SK-N-SH (cell line): ENCODE measurements at regions not wholly inside any gene's neighbourhood (a gene's known extent, or its start where the extent isn't known, plus 50 kb on each side); places are given as distances from the start of the nearest gene placed in this dataset.

ENCODE experiments used
- CTCF ChIA-PET: fragments of 300-600, 350-600 bp; formaldehyde crosslinking; extraction: SDS; loops from one replicate; lab custom pipeline; 2021; lab: Yijun Ruan, JAX
- POLR2A ChIA-PET: fragments of 350-600 bp; sonication (Branson Sonifier 250); formaldehyde crosslinking; extraction: SDS; loops from one replicate; lab custom pipeline; 2020; ENCODE audit warnings: antibody characterized with exemption, inconsistent platforms; lab: Yijun Ruan, JAX
- DNase-seq: peaks from one replicate; pipeline ENCODE4 v3.0.0; 2012
- H2AFZ ChIP-seq: fragments of 200-600 bp; sonication (generic); 2 replicates; pipeline ENCODE4 v1.8.1; 2016; ENCODE audit warnings: antibody characterized with exemption, mild to moderate bottlenecking, low read depth
- H3F3A ChIP-seq: fragments of 200-600 bp; sonication (generic); replicated peaks from 2 replicates; pipeline ENCODE3; 2016; ENCODE audit warnings: antibody characterized with exemption, mild to moderate bottlenecking; ENCODE audit not compliant: insufficient read depth
- H3K27ac ChIP-seq, 2 experiments: fragments of 200-500 bp in 1 of 2; fragments of 200-600 bp in 1 of 2; sonication (Bioruptor generic) in 1 of 2; sonication (generic), shearing (Covaris generic) in 1 of 2; 2 replicates each; pipeline versions ENCODE4 v1.5.1 to v1.6.1; 2014 to 2016; ENCODE audit warnings: low read depth in 2 of 2, inconsistent platforms in 1 of 2, low read length in 1 of 2, mild to moderate bottlenecking in 1 of 2, mixed read lengths in 1 of 2
- H3K27me3 ChIP-seq: fragments of 200-600 bp; sonication (generic), shearing (Covaris generic); 2 replicates; pipeline ENCODE4 v1.6.1; 2016; ENCODE audit warnings: mixed run types; ENCODE audit not compliant: insufficient read depth
- H3K36me3 ChIP-seq, 2 experiments: fragments of 200-500 bp in 1 of 2; fragments of 200-600 bp in 1 of 2; sonication (Bioruptor generic) in 1 of 2; sonication (generic) in 1 of 2; replicated peaks in 1 of 2; 2 replicates each; pipeline versions ENCODE3 to v1.5.1; 2014 to 2016; ENCODE audit warnings: low read length in 1 of 2, mild to moderate bottlenecking in 1 of 2; ENCODE audit not compliant: insufficient read depth in 2 of 2, control insufficient read depth in 1 of 2
- H3K4me1 ChIP-seq, 2 experiments: fragments of 200-500 bp in 1 of 2; fragments of 200-600 bp in 1 of 2; sonication (Bioruptor generic) in 1 of 2; sonication (generic), shearing (Covaris generic) in 1 of 2; 2 replicates each; pipeline versions ENCODE4 v1.5.1 to v1.6.1; 2014 to 2016; ENCODE audit warnings: low read depth in 1 of 2, low read length in 1 of 2, mixed run types in 1 of 2; ENCODE audit not compliant: insufficient read depth in 2 of 2, control insufficient read depth in 1 of 2
- H3K4me2 ChIP-seq: fragments of 200-600 bp; sonication (generic), shearing (Covaris generic); 2 replicates; pipeline ENCODE4 v1.6.1; 2017; ENCODE audit warnings: mixed run types
- H3K4me3 ChIP-seq, 2 experiments: fragments of 200-500 bp in 1 of 2; fragments of 200-600 bp in 1 of 2; sonication (Bioruptor generic) in 1 of 2; sonication (generic), shearing (Covaris generic) in 1 of 2; 2 replicates each; pipeline versions ENCODE4 v1.5.1 to v1.8.1; 2014 to 2016; ENCODE audit warnings: low read depth in 2 of 2, inconsistent platforms in 1 of 2, low read length in 1 of 2, mild to moderate bottlenecking in 1 of 2, mixed read lengths in 1 of 2, moderate library complexity in 1 of 2
- H3K79me2 ChIP-seq: fragments of 200-600 bp; sonication (generic); 2 replicates; pipeline ENCODE4 v1.8.1; 2017; ENCODE audit warnings: mild to moderate bottlenecking; ENCODE audit not compliant: insufficient read depth
- H3K9ac ChIP-seq: fragments of 200-600 bp; sonication (generic); 2 replicates; pipeline ENCODE4 v1.6.1; 2017; ENCODE audit warnings: mixed run types
- H3K9me2 ChIP-seq: fragments of 200-600 bp; sonication (generic); 2 replicates; pipeline ENCODE4 v1.6.1; 2017; ENCODE audit warnings: mixed run types
- H3K9me3 ChIP-seq: fragments of 200-600 bp; sonication (generic); 2 replicates; pipeline ENCODE4 v1.6.1; 2017; ENCODE audit warnings: mixed run types, mild to moderate bottlenecking, moderate library complexity
- H4K20me1 ChIP-seq: fragments of 200-600 bp; sonication (generic); 2 replicates; pipeline ENCODE4 v1.6.1; 2017; ENCODE audit warnings: mild to moderate bottlenecking, mixed run types; ENCODE audit not compliant: insufficient read depth
- CHD2 ChIP-seq: fragments of 150-350 bp; IDR thresholded peaks from 2 replicates; pipeline ENCODE4 v1.6.1; 2018; ENCODE audit warnings: low read length; ENCODE audit not compliant: partially characterized antibody
- ELF1 ChIP-seq: IDR thresholded peaks from 2 replicates; pipeline ENCODE4 v1.4.0; 2012
- EP300 ChIP-seq, 2 experiments: IDR thresholded peaks; 2 replicates each; pipeline versions ENCODE4 v1.4.0 to v1.6.1; 2012; ENCODE audit warnings: borderline replicate concordance in 1 of 2, low read depth in 1 of 2, low read length in 1 of 2
- FOSL2 ChIP-seq: IDR thresholded peaks from 2 replicates; pipeline ENCODE4 v1.4.0; 2012; ENCODE audit warnings: low read depth, mild to moderate bottlenecking, moderate library complexity, borderline replicate concordance
- GABPA ChIP-seq: IDR thresholded peaks from 2 replicates; pipeline ENCODE4 v1.4.0; 2012; ENCODE audit warnings: low read depth, mild to moderate bottlenecking
- GATA2 ChIP-seq: sonication (generic); formaldehyde crosslinking; IDR thresholded peaks from 2 replicates; pipeline ENCODE4 v1.5.0; 2020; ENCODE audit warnings: mild to moderate bottlenecking, missing genetic modification reagents
- NFIC ChIP-seq: IDR thresholded peaks from 2 replicates; pipeline ENCODE4 v1.4.0; 2012; ENCODE audit warnings: borderline replicate concordance
- NRF1 ChIP-seq: IDR thresholded peaks from 2 replicates; pipeline ENCODE4 v1.6.1; 2012; ENCODE audit warnings: low read depth, mild to moderate bottlenecking, low read length
- RFX5 ChIP-seq: IDR thresholded peaks from 2 replicates; pipeline ENCODE4 v1.6.1; 2012; ENCODE audit warnings: mild to moderate bottlenecking, improper control_type of control experiment, low read length
- SIN3A ChIP-seq: IDR thresholded peaks from 2 replicates; pipeline ENCODE4 v1.6.1; 2012; ENCODE audit warnings: low read depth, mild to moderate bottlenecking, low read length, moderate library complexity, borderline replicate concordance
- TAF1 ChIP-seq: IDR thresholded peaks from 2 replicates; pipeline ENCODE4 v1.6.1; 2012; ENCODE audit warnings: low read depth, mild to moderate bottlenecking, low read length, moderate library complexity, borderline replicate concordance
- TCF12 ChIP-seq: IDR thresholded peaks from 2 replicates; pipeline ENCODE4 v1.4.0; 2012
- TEAD4 ChIP-seq: IDR thresholded peaks from 2 replicates; pipeline ENCODE4 v1.4.0; 2012; ENCODE audit warnings: mild to moderate bottlenecking, borderline replicate concordance; ENCODE audit not compliant: insufficient read depth
- YY1 ChIP-seq: IDR thresholded peaks from 2 replicates; pipeline ENCODE4 v1.4.0; 2012; ENCODE audit warnings: low read depth, mild to moderate bottlenecking
- WGBS: methylation state at CpG from one replicate; pipeline ENCODE4 v1.1.6; 2017; ENCODE audit warnings: low lambda C conversion rate; 5-methylcytosine and 5-hydroxymethylcytosine counted together
- TF ChIP-seq, protein P1 (sequence below): IDR thresholded peaks from 2 replicates; pipeline ENCODE4 v1.4.0; 2012; ENCODE audit warnings: low read depth, borderline replicate concordance
- TF ChIP-seq, protein P2 (sequence below): IDR thresholded peaks from 2 replicates; pipeline ENCODE4 v1.4.0; 2012; ENCODE audit warnings: low read depth
- TF ChIP-seq, protein P3 (sequence below): fragments of 150-350 bp; IDR thresholded peaks from 2 replicates; pipeline ENCODE4 v1.6.1; 2017; ENCODE audit warnings: antibody characterized with exemption, low read length, low read depth, borderline replicate concordance
- TF ChIP-seq, protein P4 (sequence below): IDR thresholded peaks from 2 replicates; pipeline ENCODE4 v1.4.0; 2012; ENCODE audit warnings: low read depth, borderline replicate concordance

DNA sequence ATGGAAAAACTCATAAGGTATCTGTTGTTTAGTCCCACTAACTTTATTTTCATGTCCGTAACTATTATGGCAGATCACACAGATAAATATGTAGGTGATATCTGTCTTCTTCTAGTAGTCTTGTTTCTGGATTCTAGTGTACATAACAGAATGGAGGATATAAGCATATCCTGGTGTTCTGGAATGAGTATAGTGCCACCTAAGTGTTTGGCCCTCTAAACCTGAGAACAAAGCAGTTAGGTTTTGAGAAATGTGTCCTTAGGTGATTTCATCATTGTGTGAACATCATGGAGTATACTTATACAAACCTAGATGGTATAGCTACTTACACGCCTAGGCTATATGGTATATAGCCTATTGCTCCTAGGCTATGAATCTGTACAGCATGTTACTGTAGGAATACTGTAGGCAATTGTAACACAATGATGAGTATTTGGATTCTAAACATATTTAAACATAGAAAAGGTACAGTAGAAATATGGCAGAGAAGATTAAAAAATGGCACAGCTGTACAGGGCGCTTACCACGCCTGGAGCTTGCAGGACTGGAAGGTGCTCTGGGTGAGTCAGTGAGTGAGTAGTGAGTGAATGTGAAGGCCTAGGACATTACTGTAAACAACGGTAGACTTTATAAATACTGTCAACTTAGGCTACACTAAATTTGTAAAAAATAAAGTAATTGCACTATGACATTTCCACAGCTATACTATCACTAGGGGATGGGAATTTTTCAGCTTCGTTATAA lies 150.3 kb upstream of the SLC24A2 start (continued):
- TF ChIP-seq SIN3A: no peak
- no peak for TF ChIP-seq CHD2
- TF ChIP-seq, protein P1, sequence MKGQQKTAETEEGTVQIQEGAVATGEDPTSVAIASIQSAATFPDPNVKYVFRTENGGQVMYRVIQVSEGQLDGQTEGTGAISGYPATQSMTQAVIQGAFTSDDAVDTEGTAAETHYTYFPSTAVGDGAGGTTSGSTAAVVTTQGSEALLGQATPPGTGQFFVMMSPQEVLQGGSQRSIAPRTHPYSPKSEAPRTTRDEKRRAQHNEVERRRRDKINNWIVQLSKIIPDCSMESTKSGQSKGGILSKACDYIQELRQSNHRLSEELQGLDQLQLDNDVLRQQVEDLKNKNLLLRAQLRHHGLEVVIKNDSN: no peak
- TF ChIP-seq, protein P2, sequence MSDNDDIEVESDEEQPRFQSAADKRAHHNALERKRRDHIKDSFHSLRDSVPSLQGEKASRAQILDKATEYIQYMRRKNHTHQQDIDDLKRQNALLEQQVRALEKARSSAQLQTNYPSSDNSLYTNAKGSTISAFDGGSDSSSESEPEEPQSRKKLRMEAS: no peak
- TF ChIP-seq GATA2 (CRISPR knock-in tag): no peak
- no peak for TF ChIP-seq NRF1
- TF ChIP-seq TEAD4: no peak

DNA sequence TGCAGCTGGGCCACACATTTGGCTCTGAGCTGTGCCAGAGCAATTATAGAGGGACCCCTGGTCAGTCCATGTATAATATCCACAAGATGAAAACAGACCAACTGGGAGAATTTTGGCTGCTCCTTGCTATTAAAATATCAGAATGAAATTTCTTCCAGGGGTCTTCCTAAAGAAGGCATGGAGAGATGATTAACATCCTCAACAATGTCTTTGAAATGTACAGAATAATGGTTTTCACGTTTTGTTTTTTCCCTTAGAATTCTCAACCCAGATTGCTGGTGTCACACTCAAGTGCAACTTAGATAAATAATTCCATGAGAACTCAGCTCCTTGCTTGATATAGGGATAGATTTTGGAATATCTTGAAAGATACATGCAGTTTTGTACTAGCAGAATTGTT lies 148.3 kb upstream of the SLC24A2 start:
- Histone ChIP-seq H3K4me3 (no peak overlapping the region), H3K4me1 (peaks cover 0 to 4% of the 10 kb centered on the region in 2 experiments; a peak in 1 of 4 replicates), H3K4me2 (no peak overlapping the region), H3K9me2 (no peaks in the 10 kb centered on the region), H3K9me3 (no peaks in the 10 kb centered on the region), H3K9ac (no peak overlapping the region), H3K27me3 (no peaks in the 10 kb centered on the region), H2AFZ (no peak overlapping the region), H4K20me1 (no peaks in the 10 kb centered on the region), H3K79me2 (no peaks in the 10 kb centered on the region), H3K36me3 (no peaks in the 10 kb centered on the region), H3K27ac (no peak overlapping the region), H3F3A (no peaks in the 10 kb centered on the region)
- CTCF ChIA-PET: interaction anchor here (0.8 to 3.0 kb wide), 4 partner anchors 10 to 1174 kb away, joined by 3 to 17 read pairs (median 6); no protein-coding TSS in a partner anchor
- DNase-seq: no peak
- WGBS: 19% methylated on average over 1 of the region's 1 CpG
- POLR2A ChIA-PET: no interaction called here
- TF ChIP-seq TCF12: no peak
- no peak for TF ChIP-seq NFIC
- TF ChIP-seq SIN3A: no peak
- no peak for TF ChIP-seq ELF1
- TF ChIP-seq, protein P3, sequence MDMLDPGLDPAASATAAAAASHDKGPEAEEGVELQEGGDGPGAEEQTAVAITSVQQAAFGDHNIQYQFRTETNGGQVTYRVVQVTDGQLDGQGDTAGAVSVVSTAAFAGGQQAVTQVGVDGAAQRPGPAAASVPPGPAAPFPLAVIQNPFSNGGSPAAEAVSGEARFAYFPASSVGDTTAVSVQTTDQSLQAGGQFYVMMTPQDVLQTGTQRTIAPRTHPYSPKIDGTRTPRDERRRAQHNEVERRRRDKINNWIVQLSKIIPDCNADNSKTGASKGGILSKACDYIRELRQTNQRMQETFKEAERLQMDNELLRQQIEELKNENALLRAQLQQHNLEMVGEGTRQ: no peak
- no peak for TF ChIP-seq TAF1
- TF ChIP-seq RFX5: no peak
- TF ChIP-seq GABPA: no peak
- TF ChIP-seq YY1: no peak
- no peak for TF ChIP-seq FOSL2
- no peak for TF ChIP-seq GATA2 (CRISPR knock-in tag)
- TF ChIP-seq, protein P2: no peak
- TF ChIP-seq CHD2: no peak
- TF ChIP-seq, protein P4, sequence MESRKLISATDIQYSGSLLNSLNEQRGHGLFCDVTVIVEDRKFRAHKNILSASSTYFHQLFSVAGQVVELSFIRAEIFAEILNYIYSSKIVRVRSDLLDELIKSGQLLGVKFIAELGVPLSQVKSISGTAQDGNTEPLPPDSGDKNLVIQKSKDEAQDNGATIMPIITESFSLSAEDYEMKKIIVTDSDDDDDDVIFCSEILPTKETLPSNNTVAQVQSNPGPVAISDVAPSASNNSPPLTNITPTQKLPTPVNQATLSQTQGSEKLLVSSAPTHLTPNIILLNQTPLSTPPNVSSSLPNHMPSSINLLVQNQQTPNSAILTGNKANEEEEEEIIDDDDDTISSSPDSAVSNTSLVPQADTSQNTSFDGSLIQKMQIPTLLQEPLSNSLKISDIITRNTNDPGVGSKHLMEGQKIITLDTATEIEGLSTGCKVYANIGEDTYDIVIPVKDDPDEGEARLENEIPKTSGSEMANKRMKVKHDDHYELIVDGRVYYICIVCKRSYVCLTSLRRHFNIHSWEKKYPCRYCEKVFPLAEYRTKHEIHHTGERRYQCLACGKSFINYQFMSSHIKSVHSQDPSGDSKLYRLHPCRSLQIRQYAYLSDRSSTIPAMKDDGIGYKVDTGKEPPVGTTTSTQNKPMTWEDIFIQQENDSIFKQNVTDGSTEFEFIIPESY: no peak
- TF ChIP-seq TEAD4: no peak
- no peak for TF ChIP-seq EP300 (IDR thresholded peaks at IDR 0.05; ENCODE audit: borderline replicate concordance in 1 of 2, low read depth in 1 of 2, low read length in 1 of 2)
- TF ChIP-seq, all 33 proteins: peak for 0
